Upper lobe of left lung (tissue), 6 donors: ENCODE measurements at regions not wholly inside any gene's neighbourhood (a gene's known extent, or its start where the extent isn't known, plus 50 kb on each side); places are given as distances from the start of the nearest gene placed in this dataset.

Experiments used
- ATAC-seq, 2 donors: fragments of 200-7000 bp; cut with Tn5 transposase; one replicate each; pipeline ENCODE4 v1.9.1; 2022; ENCODE audit warnings: mild to moderate bottlenecking in 2 of 2, moderate library complexity in 2 of 2; ENCODE audit not compliant: low FRiP score in 2 of 2
- DNase-seq, 2 donors: peaks; one replicate each; pipeline ENCODE4 v3.0.0-alpha.2; 2019 to 2020
- H3K27ac ChIP-seq, 4 donors: fragments of 200-600 bp; sonication (generic); one replicate each; pipeline ENCODE4 v1.5.1; 2016 to 2019
- H3K27me3 ChIP-seq, 4 donors: fragments of 200-600 bp; sonication (generic); one replicate each; pipeline ENCODE4 v1.5.1; 2017 to 2019
- H3K36me3 ChIP-seq, 4 donors: fragments of 200-600 bp; sonication (generic); one replicate each; pipeline ENCODE4 v1.5.1; 2016 to 2019
- H3K4me1 ChIP-seq, 4 donors: fragments of 200-600 bp; sonication (generic); one replicate each; pipeline ENCODE4 v1.5.1; 2018 to 2019
- H3K4me3 ChIP-seq, 4 donors: fragments of 200-600 bp; sonication (generic); one replicate each; pipeline ENCODE4 v1.5.1; 2017 to 2019; ENCODE audit warnings: mild to moderate bottlenecking in 2 of 4, moderate library complexity in 1 of 4
- H3K9me3 ChIP-seq, 4 donors: fragments of 200-600 bp; sonication (generic); one replicate each; pipeline ENCODE4 v1.5.1; 2018 to 2019
- EP300 ChIP-seq, 4 donors: sonication (generic); formaldehyde crosslinking; IDR thresholded peaks; one replicate each; pipeline ENCODE4 v1.5.1; 2017; ENCODE audit warnings: antibody characterized with exemption in 4 of 4, control low read depth in 2 of 4
- POLR2A ChIP-seq, 4 donors: fragments of 450-650 bp; IDR thresholded peaks; one replicate each; pipeline ENCODE4 v1.5.1; 2016 to 2017; ENCODE audit warnings: antibody characterized with exemption in 4 of 4, mild to moderate bottlenecking in 2 of 4
- POLR2AphosphoS5 ChIP-seq, 2 donors: sonication (generic); formaldehyde crosslinking; IDR thresholded peaks; one replicate each; pipeline ENCODE4 v1.5.1; 2017; ENCODE audit warnings: antibody characterized with exemption in 2 of 2
- whole genome bisulfite sequencing, 2 donors: methylation state at CpG; one replicate each; pipeline ENCODE4 v1.1.5; 2017 to 2018; 5-methylcytosine and 5-hydroxymethylcytosine counted together
- TF ChIP-seq, protein P1 (sequence below), 6 experiments: fragments of 450-650 bp in 4 of 6; fragments of 200-600 bp in 2 of 6; sonication (generic) in 2 of 6; IDR thresholded peaks; one replicate each; pipeline ENCODE4 v1.5.1; 2016 to 2019; ENCODE audit warnings: antibody characterized with exemption in 6 of 6
- donor health status: DM: no; HTN: no; CAD: no; lungs with moderate emphysema.
- donor health status: DM: no; HTN: yes; CAD: no; lungs with severe emphysema.

- ATAC-seq (no peak), DNase-seq (no peak)
- 22 to 41% methylated on average over 1 of the region's 1 CpG for WGBS, 2 donors
- peaks cover 0 to 26% (median 25%) of the 10 kb centered on the region in 4 donors for H3K9me3 ChIP-seq
- H3K27ac ChIP-seq = no peak overlapping the region
- no peaks in the 10 kb centered on the region for H3K36me3 ChIP-seq
- no peaks in the 10 kb centered on the region for H3K4me1 ChIP-seq
- no peaks in the 10 kb centered on the region for H3K27me3 ChIP-seq
- peak in 1 of 4 donors; percentile 17 for TF ChIP-seq EP300 (IDR thresholded peaks at IDR 0.05)
- no peak for TF ChIP-seq POLR2A (IDR thresholded peaks at IDR 0.05)
- no peak for TF ChIP-seq POLR2AphosphoS5 (IDR thresholded peaks at IDR 0.05)
- TF ChIP-seq, protein P1, sequence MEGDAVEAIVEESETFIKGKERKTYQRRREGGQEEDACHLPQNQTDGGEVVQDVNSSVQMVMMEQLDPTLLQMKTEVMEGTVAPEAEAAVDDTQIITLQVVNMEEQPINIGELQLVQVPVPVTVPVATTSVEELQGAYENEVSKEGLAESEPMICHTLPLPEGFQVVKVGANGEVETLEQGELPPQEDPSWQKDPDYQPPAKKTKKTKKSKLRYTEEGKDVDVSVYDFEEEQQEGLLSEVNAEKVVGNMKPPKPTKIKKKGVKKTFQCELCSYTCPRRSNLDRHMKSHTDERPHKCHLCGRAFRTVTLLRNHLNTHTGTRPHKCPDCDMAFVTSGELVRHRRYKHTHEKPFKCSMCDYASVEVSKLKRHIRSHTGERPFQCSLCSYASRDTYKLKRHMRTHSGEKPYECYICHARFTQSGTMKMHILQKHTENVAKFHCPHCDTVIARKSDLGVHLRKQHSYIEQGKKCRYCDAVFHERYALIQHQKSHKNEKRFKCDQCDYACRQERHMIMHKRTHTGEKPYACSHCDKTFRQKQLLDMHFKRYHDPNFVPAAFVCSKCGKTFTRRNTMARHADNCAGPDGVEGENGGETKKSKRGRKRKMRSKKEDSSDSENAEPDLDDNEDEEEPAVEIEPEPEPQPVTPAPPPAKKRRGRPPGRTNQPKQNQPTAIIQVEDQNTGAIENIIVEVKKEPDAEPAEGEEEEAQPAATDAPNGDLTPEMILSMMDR (IDR thresholded peaks at IDR 0.05) = no peak
- H3K4me3 ChIP-seq = no peak overlapping the region
Observed at GRCh38 chr12:94020335-94020734, 128.0 kb upstream of the PLXNC1 start.

DNA sequence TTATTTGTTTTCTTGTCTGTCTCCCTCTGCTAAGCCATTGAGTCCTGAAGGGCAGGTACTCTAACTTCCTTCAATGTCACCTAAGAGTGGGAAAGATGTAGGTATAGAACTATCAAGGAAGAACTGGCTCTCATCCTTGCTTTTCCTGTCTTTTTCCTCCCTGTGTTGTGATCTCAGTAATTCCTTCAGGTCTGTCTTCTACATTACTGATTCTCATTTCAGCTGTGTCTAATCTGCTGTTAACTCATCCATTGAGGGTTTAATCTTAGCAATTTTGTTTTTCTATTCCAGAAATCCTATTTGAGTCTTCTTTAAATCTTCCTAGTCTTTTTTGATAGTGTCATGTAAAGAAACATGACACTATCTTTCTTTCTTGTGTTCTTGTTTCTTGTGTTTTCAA lies 124.5 kb upstream of the PLXNC1 start:
- H3K9me3 ChIP-seq = peaks cover 0 to 10% (median 4%) of the 10 kb centered on the region in 4 donors
- no peak for TF ChIP-seq POLR2A (IDR thresholded peaks at IDR 0.05)
- no peaks in the 10 kb centered on the region for H3K4me1 ChIP-seq
- H3K27ac ChIP-seq = no peak overlapping the region
- no peak for DNase-seq
- ATAC-seq = no peak
- H3K27me3 ChIP-seq = no peaks in the 10 kb centered on the region
- H3K36me3 ChIP-seq = no peaks in the 10 kb centered on the region
- H3K4me3 ChIP-seq = no peak overlapping the region

DNA sequence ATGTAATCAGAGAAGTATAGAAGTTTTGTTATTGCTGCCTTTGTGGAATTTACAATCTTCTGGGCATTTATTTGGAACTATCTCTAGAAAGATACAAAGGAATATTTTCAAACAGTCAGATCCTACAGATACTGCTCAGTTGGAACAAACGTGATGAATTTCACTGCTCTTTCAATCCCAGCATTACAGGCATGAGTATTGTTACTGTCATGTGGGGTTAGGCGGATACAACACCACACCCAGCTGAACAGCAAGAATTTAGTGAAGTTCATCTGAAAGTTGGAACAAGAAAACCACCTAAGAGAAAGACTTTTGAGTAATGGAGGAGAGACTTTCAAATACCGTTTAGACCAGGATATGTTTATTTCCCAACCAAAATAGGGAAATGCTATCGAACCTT lies 123.3 kb upstream of the PLXNC1 start:
- ATAC-seq = peak in 1 of 2 donors; percentile 34
- 71 to 81% methylated on average over 4 of the region's 4 CpGs for WGBS, 2 donors
- Histone ChIP-seq H3K27ac (no peak overlapping the region), H3K4me3 (no peak overlapping the region), H3K4me1 (no peaks in the 10 kb centered on the region), H3K9me3 (peaks cover 0 to 10% (median 4%) of the 10 kb centered on the region in 4 donors), H3K36me3 (no peaks in the 10 kb centered on the region), H3K27me3 (no peaks in the 10 kb centered on the region)
- TF ChIP-seq, protein P1 (IDR thresholded peaks at IDR 0.05) = no peak
- TF ChIP-seq POLR2AphosphoS5 (IDR thresholded peaks at IDR 0.05) = no peak
- DNase-seq = no peak

GRCh38 chr12:94025756-94026155 lies 122.6 kb upstream of the PLXNC1 start:
- no peaks in the 10 kb centered on the region for H3K4me1 ChIP-seq
- H3K36me3 ChIP-seq = no peaks in the 10 kb centered on the region
- peaks cover 0 to 10% (median 4%) of the 10 kb centered on the region in 4 donors for H3K9me3 ChIP-seq
- no peak for DNase-seq
- peak in 1 of 2 donors; percentile 63 for ATAC-seq
- no peaks in the 10 kb centered on the region for H3K27me3 ChIP-seq
- no peak overlapping the region for H3K4me3 ChIP-seq
- TF ChIP-seq EP300 (IDR thresholded peaks at IDR 0.05) = no peak
- TF ChIP-seq POLR2A (IDR thresholded peaks at IDR 0.05) = no peak
- no peak overlapping the region for H3K27ac ChIP-seq
- 65 to 75% methylated on average over 1 of the region's 1 CpG for WGBS, 2 donors

GRCh38 chr12:94026596-94026995 lies 121.8 kb upstream of the PLXNC1 start:
- TF ChIP-seq, protein P1 (IDR thresholded peaks at IDR 0.05) = no peak
- no peak for TF ChIP-seq EP300 (IDR thresholded peaks at IDR 0.05)
- TF ChIP-seq POLR2A (IDR thresholded peaks at IDR 0.05) = no peak
- TF ChIP-seq POLR2AphosphoS5 (IDR thresholded peaks at IDR 0.05) = no peak
- Histone ChIP-seq H3K4me1 (no peaks in the 10 kb centered on the region), H3K9me3 (peaks cover 0 to 10% (median 4%) of the 10 kb centered on the region in 4 donors), H3K4me3 (no peak overlapping the region), H3K36me3 (no peaks in the 10 kb centered on the region), H3K27me3 (no peaks in the 10 kb centered on the region), H3K27ac (no peak overlapping the region)
- DNase-seq (no peak), ATAC-seq (no peak)

DNA sequence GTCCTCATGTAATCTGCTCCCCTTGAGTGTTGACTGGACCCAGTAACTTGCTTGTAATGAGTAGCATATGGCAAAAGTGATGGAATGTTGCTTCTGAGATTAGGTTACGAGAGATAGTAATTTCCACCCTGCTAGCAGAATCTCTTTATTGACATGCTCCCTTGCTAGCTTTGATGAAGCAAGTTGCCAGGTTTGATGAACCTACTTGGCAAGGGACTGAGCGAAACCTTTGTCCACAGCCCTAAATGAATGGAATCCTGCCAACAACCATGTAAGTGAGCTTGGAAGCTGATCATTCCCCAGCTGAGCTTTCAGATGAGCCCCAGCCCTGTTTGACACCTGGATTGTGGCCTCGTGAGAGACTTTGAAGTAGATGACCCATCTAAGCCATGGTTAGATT lies 120.8 kb upstream of the PLXNC1 start:
- TF ChIP-seq POLR2A (IDR thresholded peaks at IDR 0.05) = no peak
- TF ChIP-seq, protein P1 (IDR thresholded peaks at IDR 0.05) = no peak
- TF ChIP-seq POLR2AphosphoS5 (IDR thresholded peaks at IDR 0.05) = no peak
- no peak for TF ChIP-seq EP300 (IDR thresholded peaks at IDR 0.05)
- 89 to 91% methylated on average over 3 of the region's 3 CpGs for WGBS, 2 donors
- no peak for DNase-seq
- H3K4me3 ChIP-seq = no peak overlapping the region
- no peaks in the 10 kb centered on the region for H3K36me3 ChIP-seq
- H3K27ac ChIP-seq = no peak overlapping the region
- no peaks in the 10 kb centered on the region for H3K27me3 ChIP-seq
- H3K9me3 ChIP-seq = peaks cover 0 to 10% (median 4%) of the 10 kb centered on the region in 4 donors
- no peak for ATAC-seq
- H3K4me1 ChIP-seq = peaks cover 0 to 4% (median 0%) of the 10 kb centered on the region in 4 donors
